ENCODE measurements at regions not wholly inside any gene's neighbourhood (a gene's known extent, or its start where the extent isn't known, plus 50 kb on each side); places are given as distances from the start of the nearest gene placed in this dataset.

GRCh38 chr21:34018910-34019309, 54.5 kb upstream of the MRPS6 start:
- no peak for DNase-seq (ENCODE audit: low read depth, low spot score)
- no peak overlapping the region for H3K4me3 ChIP-seq (ENCODE audit: low read depth, low read length)
- no peak for TF ChIP-seq CTCF (IDR thresholded peaks at IDR 0.05; ENCODE audit: insufficient read depth, low read length, missing control alignments)
- ChIA-PET CTCF (interaction anchor here (1.0 kb wide), 1 partner anchor 95 kb away, joined by 3 read pairs; no protein-coding TSS in a partner anchor), POLR2A (no interaction called here)

GRCh38 chr21:34018185-34018584, 55.2 kb upstream of the MRPS6 start:
- no peak for TF ChIP-seq CTCF (IDR thresholded peaks at IDR 0.05; ENCODE audit: insufficient read depth, low read length, missing control alignments)
- CTCF ChIA-PET, result interaction anchor here (1.0 to 1.7 kb wide), 4 partner anchors 94 to 331 kb away, joined by 3 to 6 read pairs (median 4); no protein-coding TSS in a partner anchor
- H3K4me3 ChIP-seq (ENCODE audit: low read depth, low read length), result no peak overlapping the region
- DNase-seq (ENCODE audit: low read depth, low spot score), result no peak
- POLR2A ChIA-PET, result no interaction called here

- POLR2A ChIA-PET, result interaction anchor here (0.6 kb wide), 1 partner anchor 47 kb away, joined by 3 read pairs; no protein-coding TSS in a partner anchor
- CTCF ChIA-PET, result interaction anchor here (1.0 to 1.7 kb wide), 5 partner anchors 9 to 350 kb away, joined by 3 to 6 read pairs (median 3); no protein-coding TSS in a partner anchor
These were observed 56.1 kb upstream of the MRPS6 start for GRCh38 chr21:34017039-34017961.

GRCh38 chr21:34012640-34013039, 60.7 kb upstream of the MRPS6 start:
- DNase-seq (ENCODE audit: low read depth, low spot score), result no peak
- TF ChIP-seq CTCF (IDR thresholded peaks at IDR 0.05; ENCODE audit: insufficient read depth, low read length, missing control alignments), result no peak
- POLR2A ChIA-PET, result no interaction called here
- CTCF ChIA-PET, result interaction anchor here (1.4 kb wide), 1 partner anchor 17 kb away, joined by 3 read pairs; no protein-coding TSS in a partner anchor
- no peak overlapping the region for H3K4me3 ChIP-seq (ENCODE audit: low read depth, low read length)

More at GRCh38 chr21:34017039-34017961, 56.1 kb upstream of the MRPS6 start:
- TF ChIP-seq CTCF (IDR thresholded peaks at IDR 0.05; ENCODE audit: insufficient read depth, low read length, missing control alignments), result no peak
- peak; percentile 71 for DNase-seq (ENCODE audit: low read depth, low spot score)
- H3K4me3 ChIP-seq (ENCODE audit: low read depth, low read length), result no peak overlapping the region

- no peak for TF ChIP-seq CTCF (IDR thresholded peaks at IDR 0.05; ENCODE audit: insufficient read depth, low read length, missing control alignments)
- no peak for DNase-seq (ENCODE audit: low read depth, low spot score)
- POLR2A ChIA-PET, result no interaction called here
- CTCF ChIA-PET, result no interaction called here
- H3K4me3 ChIP-seq (ENCODE audit: low read depth, low read length), result no peak overlapping the region
These were observed 61.7 kb upstream of the MRPS6 start for GRCh38 chr21:34011660-34012059.

- ChIA-PET POLR2A (no interaction called here), CTCF (no interaction called here)
- no peak overlapping the region for H3K4me3 ChIP-seq (ENCODE audit: low read depth, low read length)
- DNase-seq (ENCODE audit: low read depth, low spot score), result no peak
- TF ChIP-seq CTCF (IDR thresholded peaks at IDR 0.05; ENCODE audit: insufficient read depth, low read length, missing control alignments), result no peak
These were observed 64.2 kb upstream of the MRPS6 start for GRCh38 chr21:34009193-34009592.

Data from AG04449 (cell line).